ENCODE measurements at regions not wholly inside any gene's neighbourhood (a gene's known extent, or its start where the extent isn't known, plus 50 kb on each side); places are given as distances from the start of the nearest gene placed in this dataset.
A peak's percentile ranks its signal among the peaks of the same experiment; 100 is the strongest.
"Not testable (repeated sequence)": the region's sequence is repeated elsewhere in the genome, so short reads cannot be mapped to it uniquely, and the experiment has no call there.

DNA sequence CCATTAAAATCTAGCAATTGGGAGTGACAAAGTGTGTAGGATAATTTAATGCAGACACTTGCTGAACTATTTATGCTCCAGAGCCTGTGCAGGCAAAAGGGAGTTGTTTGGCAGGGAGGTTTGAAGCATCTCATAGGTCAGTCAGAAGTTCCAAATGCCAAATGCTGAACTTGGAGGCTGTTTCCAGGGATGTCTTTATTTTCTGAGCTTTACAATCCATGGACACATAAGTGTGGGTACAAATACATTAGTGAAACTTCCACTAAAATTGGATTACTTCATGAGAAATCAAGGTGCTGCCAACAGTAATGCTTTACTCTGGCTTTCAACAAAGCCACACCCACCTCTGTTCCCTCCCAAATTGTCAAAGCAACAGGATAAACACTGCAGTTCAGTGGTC lies 422.1 kb upstream of the SETBP1 start:
- FAIRE-seq: no peak

DNA sequence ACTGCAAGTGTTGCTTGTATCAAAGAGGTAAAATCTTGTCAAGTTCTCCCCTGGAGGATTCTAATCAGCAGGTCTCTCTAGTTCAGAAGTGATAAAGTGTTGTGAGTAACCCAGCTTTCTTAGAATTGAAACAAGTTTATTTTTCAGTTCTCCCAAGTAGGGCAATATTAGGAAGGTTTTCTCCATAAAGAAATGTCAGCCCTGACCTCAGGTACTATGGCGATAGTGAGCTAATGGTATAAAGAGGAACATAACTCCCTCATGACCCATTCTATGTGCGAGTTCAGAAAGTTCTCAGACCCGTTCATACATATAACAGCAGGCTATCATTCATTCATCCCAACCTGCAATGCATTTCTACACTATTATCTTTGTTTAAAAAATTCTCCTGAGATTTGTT lies 421.1 kb upstream of the SETBP1 start:
- no peak for FAIRE-seq

DNA sequence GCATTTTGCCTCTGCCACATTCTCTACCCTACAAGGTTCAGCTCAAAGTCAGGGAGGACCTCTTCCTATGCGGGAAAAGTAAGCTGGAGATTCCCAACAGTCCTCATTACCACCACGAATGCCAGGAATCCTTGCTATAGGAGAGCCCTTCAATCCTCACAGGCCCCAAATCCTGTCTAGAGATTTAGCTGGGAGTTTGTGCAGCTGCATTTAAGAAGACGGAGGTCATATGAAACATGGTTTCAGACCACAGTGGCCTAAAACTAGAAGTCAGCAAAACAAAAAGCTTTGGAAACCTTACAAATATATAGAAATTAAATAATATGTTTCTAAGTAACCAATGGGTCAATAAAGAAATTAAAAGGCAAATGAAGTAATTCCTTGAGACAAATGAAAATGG lies 415.3 kb upstream of the SETBP1 start:
- no peak for FAIRE-seq

DNA sequence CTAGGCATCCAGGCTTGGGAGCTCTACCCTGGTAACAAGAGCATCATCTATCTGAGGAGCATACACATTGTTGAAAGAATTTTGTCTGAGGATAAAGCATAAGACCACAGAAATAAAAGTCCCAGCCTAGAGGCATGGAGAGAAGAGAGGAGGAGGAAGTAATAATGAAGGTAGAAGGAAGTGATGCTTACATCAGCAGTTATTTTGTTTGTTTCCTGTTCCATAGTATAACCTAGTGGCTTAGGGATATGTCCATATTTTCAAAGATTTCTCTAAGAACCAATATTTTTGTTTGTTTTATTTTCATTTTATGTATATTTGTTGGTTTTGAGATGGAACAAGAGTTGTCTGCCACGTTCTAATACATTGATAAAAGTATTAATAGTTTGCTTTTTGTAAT lies 407.4 kb upstream of the SETBP1 start:
- no peak for FAIRE-seq

DNA sequence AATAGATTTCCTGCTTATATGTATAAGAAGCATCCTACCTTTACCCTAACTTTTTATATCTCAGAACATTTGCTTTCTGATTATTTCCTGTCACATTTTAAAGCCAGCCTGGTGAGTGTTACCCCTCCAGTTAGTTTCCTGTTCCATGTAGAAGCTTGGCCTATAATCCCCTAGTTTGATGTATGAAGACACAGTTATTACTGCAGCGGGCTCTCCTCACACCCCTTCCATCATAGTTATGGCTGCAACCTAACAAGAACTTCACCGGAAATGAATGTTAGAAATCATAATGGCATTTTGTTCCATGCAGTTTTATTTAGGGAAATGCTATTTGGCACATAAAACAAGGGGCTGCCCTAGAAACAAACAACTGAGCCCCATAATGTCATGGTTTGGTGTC lies 400.2 kb upstream of the SETBP1 start:
- no peak for FAIRE-seq

DNA sequence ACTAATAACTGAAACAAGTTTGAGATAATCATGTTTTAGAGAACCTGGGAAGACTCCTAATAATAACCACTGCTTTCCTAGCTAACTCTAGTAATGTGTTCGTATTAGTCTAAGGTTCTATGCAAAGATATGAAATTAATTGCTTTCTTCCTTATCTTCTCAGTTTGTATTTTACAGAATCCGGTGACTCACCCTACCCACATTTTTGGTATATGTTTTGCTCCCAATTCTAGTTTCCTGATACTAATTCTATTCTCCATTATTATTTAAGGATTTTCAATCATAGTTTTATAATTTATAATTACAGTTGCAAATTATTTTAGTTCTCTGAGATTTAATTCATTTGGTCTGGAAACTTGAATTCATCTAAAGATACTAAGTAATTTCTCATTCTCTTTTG lies 394.6 kb upstream of the SETBP1 start:
- FAIRE-seq: no peak

DNA sequence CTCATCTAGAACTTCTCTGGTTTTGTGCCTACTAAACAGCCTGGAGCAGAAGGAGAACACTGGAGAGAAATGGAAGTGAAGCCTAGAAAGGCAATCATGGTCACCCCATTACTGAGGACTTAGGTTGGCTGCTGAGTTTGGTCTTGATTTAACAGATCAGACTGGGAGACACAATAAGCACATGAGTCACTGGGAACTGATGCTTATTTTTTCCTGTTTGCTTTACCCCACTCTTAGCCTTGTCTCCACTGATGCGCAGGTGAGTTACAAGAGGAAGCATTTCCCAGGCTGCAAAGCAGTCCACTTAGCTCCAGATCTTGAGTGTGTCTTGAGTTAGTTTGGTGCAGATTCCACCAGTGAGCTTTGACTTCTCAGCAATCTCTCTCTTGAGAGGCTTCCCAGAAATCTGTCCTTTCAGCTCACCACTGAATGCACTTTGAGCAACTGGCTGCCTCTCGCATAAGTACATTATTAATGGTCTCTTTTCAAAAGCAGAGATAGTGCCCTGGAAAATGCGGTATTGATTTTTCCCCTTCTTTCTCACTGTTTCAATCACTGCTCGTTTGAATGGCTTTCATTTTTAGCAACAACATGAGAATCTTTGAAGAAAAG lies 390.2 kb upstream of the SETBP1 start:
- FAIRE-seq: no peak

DNA sequence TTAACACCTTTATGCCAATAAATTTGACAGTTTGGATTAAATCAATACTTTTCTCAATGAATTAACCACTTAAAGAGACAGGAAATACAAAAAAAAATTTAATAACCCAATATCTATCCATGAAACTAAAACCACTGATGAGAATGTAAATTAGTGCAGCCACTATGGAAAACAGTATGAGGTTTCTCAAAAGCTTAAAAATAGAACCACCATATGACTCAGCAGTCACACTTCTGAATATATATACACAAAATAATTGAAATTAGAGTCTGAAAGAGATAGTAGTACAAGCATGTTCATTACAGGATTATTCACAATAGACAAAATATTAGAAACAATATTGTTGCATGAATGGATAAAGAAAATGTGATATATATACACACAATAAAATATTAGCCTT lies 382.1 kb upstream of the SETBP1 start:
- no peak for FAIRE-seq

DNA sequence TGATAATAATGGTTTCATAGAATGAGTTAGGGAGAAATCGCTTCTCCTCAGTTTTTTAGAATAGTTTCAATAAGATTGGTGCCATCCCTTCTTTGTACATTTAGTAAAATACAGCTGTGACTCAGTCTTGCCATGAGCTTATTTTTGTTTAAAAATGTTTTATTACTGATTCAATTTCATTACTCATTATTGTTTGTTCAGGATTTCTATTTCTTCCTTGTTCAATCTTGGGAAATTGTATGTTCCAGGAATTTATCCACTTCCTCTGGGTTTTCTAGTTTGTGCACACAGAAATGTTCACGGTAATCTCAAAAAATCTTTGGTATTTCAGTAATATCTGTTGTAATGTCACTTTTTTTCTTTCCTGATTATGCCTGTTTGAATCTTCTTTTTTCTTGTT lies 371.5 kb upstream of the SETBP1 start:
- FAIRE-seq: no peak

DNA sequence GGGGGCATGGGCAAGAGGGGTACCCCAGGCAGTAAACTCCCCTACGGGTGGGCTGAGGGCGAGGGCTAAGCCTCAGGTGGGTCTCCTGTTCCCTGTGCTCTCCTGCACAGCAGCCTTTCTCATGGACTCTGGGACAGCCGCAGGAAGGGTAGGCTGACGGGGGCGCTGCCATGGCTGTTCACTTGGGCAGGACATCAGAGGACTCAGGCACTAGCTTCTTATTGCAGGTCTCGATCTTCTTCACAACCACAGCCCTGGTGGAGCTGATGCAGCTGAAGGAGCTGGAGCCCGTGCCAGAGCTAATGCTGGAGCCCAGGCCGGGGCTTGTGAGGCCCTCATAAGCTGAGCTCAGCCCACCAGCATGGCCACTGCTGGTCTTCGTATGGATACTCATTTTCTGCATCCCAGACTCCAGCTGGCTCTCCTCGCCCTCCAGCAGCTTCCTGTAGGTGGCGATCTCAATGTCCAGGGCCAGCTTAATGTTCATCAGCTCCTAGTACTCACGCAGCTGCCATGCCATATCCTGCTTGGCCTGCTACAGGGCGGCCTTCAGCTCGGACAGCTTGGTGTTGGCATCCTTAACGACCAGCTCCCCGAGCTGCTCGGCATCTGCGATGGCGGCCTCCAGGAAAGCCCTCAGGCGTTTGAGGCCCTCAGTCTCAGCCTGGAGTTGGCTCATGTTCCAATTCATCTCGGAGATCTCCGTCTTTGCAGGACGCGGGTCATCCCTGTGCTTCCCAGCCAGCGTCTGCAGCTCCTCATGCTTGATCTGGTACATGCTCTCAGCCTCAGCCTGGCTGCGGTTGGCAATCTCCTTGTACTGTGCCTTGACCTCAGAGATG lies 359.8 kb upstream of the SETBP1 start:
- FAIRE-seq: no peak

DNA sequence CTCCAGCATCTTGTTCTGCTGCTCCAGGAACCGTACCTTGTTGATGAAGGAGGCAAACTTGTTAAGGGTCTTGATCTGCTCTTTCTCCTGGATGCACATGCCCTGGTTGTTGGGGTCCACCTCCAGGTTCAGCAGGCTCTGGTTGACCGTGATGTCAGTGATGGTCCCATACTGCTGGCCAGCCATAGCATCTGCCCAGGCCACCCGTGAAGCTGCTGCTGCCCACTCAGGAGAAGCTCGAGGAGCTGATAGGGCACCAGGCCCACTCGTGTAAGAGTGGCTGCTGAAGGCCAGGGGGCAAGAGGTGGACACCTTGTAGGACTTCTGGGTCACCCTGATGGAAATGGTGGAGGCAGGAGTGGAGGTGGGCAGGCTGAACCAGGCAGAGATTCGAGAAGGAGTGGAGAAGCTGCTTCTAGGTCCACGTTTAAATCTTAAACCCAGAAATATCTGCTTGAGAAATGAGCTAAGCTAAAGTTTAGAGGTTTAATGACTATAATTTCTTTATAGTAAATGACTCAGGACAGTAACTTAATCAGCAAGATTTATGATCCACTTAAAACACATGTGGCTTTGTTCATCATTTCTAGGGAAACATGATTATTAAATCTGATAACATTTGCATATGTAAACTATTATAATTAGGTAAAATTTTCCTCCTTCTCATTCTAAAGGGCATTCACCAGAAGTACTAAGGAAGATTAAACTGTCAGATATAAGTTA lies 358.7 kb upstream of the SETBP1 start:
- FAIRE-seq: no peak

DNA sequence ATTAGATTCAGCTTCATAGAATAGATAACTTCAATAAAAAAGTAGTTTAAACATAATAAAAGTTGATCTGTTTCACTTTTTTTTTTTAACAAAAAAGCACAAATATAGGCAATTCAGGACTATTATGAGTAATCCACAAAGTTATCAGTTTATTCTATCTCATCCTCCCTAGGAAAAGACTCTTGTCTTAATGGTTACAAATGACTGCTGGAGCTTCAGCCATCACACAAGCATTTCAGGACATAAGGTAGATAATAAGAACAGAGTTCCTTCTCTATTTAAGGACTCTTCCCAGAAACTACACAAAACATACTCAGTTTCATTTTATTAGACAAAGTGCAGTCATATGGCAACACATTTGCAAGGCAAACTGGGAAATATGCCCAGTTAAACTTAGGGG lies 357.6 kb upstream of the SETBP1 start:
- no peak for FAIRE-seq

DNA sequence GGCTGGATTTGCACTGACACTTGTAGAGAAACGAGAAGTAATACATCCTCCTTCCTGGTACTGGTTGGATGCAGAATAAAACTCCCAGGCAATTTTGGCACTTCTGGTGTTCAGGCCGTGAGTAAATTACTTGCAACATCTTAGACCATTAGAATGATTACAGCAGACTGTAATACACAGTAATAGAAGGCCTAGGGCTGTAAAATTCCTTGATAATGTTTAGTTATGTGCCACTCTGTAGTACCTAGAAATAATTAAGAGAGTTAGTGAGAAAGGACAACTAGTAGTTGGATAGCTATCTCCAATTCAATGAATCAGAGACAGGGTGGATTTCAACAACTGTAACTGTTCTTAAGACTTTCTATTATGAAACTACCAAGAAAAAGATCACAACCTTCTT lies 356.3 kb upstream of the SETBP1 start:
- no peak for FAIRE-seq

DNA sequence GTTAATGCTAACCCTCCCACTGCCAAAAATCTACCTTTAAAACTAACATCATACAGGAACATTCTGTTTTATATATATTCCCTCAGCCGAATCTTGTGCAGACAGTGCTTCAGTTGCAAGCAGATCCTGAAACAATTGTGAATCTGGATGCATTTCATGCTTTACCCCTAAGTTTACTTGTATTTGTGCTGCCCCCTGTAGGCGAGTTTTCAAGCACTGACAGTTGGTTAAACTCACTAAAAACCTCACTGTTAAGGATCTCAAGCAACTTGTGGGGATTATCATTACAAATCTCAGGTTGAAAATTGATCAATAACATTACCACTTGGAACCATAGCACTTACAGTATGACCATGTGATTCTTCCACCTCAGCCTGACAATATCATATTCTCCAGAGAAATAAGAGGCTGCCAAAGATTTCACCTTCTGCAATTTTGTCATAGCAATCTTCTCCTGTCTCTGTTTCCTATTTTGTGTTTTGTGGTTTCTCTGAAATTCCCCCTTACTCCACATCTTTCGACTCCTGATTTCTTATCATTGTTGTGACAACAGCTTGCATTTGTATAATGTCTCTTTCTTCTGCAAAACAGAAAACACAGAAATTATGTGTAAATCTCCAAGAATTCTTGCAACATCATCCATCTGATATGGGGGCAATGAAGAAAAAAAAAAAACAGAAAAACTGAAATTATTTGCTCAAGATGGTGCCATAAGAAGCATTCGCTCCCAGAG lies 354.6 kb upstream of the SETBP1 start:
- no peak for FAIRE-seq

DNA sequence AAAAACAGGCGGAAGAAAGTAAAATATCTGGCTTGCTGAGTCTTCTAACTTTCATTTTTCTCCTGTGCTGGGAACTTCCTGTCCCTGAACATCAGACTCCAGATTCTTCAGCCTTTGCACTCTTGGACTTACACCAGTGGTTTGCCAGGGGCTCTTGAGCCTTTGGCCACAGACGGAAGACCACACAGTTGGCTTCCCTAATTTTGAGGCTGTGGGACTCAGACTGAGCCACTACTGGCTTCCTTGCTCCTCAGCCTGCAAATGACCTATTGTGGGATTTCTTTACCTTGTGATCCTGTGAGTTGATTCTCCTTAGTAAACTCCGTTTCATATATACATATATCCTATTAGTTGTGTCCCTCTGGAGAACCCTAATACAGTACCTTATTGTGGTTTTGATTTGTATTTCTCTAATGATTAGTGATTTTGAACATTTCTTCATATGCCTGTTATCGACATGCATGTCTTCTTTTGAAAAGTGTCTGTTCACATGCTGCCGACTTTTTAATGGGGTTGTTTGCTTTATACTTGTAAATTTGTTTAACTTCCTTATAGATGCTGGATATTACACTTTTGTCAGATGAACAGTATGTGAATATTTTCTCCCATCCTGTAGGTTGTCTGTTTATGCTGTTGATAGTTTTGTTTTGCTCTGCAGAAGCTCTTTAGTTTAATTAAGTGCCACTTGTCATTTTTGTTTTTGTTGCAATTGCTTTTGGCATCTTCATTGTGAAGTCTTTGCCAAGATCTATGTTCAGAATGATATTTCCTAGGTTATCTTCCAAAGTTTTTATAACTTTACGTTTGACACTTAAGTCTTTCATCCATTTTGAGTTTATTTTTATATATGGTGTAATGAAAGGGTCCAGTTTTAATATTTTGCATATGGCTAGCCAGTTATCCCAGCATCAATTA lies 348.8 kb upstream of the SETBP1 start:
- peak; percentile 14 for FAIRE-seq

DNA sequence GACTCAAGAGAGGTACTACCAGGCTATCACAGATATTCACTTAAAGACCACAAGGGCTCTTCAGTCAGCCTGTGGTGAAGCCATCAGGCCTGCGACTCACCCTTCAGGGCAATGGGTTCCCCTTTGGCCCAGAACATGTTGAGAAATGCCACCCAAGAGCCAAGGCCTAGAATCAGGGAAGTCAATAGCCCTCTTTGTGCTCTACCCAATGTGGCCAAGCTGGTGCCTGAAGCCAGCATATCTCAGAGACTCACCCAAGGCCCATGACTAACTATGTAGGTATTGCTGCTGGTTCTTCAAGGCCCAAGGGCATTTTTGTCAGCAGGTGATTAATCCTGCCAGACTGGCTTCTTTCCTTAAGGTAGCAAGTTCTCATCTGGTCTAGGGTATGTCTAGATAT lies 338.9 kb upstream of the SETBP1 start:
- no peak for FAIRE-seq

DNA sequence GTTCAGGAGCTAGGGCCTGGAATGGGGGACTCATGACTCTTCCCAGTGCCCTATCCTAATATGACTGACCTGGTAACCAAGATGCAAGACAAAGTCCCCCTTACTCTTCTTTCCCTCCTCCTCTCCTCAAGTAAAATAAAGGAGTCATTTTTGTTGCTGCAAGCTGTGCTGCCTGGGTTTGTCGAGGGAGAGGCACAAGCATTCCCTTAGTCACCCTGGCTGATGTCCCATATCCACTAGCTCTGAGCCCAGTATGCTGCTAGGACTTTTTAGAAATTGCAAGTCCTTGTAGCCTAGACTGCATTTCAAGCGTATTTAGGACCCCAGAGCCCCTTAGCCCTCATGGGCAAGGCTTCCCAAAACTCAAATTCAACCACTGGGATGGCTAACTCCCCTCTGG lies 338.5 kb upstream of the SETBP1 start:
- no peak for FAIRE-seq

DNA sequence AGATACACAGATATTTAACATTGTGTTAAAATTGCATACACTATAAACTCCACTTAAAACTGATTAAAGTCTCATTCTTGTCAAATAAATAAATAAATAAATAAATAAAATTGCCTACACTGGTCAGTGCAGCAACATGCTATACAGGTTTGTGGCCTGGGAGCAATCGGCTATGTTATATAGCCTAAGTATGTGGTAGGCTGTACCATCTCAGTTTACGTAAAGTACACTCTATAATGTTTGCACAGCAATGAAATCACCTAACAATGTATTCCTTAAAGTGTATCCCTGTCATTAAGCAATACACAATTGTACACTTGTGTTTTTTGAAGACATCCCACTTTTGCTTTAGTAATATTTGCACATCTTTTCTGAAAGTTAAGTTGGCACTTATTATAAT lies 337.7 kb upstream of the SETBP1 start:
- no peak for FAIRE-seq

DNA sequence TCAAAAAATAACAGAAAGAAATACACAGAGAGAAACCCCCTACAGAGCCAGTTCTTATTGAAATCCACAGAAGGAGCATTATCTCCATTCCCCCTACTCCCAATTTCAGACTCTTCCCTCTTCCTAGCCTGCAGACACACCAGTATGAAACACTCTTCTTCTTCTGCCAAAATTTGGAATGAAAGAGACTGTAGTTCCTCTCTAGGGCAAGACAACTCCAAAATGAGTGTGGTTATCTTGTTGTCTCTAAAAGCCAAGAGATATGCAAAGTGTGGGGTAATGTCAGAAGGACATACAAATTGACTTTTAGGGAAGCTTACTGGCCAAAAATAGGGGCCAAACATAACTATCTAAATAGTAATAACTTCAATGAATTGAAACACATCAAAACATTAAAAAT lies 337.1 kb upstream of the SETBP1 start:
- no peak for FAIRE-seq

DNA sequence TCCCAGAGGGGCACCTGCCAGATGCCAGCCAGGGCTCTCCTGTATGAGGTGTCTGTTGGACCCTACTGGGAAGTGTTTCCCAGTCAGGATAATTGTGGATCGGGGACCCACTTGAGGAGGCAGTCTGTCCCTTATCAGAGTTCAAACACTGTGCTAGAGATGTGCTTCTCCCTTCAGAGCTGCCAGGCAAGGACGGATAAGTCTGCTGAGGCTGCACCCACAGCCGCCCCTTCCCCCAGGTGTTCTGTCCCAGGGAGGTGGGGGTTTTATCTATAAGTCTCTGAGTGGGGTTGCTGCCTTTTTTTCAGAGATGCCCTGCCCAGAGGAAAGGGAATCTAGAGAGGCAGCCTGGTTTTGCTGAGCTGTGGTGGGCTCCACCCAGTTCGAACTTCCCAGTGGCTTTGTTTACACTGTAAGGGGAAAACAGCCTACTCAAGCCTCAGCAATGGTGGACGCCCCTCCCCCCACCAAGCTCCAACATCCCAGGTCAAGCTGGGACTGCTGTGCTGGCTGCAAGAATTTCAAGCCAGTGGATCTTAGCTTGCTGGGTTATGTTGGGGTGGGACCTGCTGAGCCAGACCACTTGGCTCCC lies 324.0 kb upstream of the SETBP1 start:
- FAIRE-seq: no peak

DNA sequence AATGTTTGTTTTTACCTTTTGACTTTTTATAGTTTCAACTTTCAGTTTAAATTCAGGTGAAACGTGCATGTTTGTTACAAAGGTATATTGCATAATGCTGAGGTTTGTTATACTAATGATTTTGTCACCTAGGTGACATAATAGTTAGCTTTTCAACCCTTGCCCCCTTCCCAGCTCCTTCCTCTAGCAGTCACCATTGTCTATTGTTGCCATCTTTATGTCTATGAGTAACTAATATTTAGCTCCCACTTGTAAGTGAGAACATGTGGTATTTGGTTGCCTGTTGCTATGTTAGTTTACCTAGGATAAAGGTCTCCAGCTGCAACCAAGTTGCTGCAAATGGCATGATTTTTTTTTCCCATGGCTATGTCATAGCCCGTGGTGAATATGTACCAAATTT lies 322.3 kb upstream of the SETBP1 start:
- FAIRE-seq: no peak

DNA sequence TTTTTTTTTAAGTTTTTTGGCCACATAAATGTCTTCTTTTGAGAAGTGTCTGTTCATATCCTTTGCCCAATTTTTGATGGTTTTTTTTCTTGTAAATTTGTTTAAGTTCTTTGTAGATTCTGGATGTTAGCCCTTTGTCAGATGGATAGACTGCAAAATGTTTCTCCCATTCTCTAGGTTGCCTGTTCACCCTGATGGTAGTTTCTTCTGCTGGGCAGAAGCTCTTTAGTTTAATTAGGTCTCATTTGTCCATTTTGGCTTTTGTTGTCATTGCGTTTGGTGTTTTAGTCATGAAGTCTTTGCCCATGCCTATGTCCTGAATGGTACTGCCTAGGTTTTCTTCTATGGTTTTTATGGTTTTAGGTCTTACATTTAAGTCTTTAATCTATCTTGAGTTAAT lies 320.9 kb upstream of the SETBP1 start:
- FAIRE-seq: not testable (repeated sequence)

All from colon (tissue), 2 donors.